ENCODE measurements at regions not wholly inside any gene's neighbourhood (a gene's known extent, or its start where the extent isn't known, plus 50 kb on each side); places are given as distances from the start of the nearest gene placed in this dataset.

DNA sequence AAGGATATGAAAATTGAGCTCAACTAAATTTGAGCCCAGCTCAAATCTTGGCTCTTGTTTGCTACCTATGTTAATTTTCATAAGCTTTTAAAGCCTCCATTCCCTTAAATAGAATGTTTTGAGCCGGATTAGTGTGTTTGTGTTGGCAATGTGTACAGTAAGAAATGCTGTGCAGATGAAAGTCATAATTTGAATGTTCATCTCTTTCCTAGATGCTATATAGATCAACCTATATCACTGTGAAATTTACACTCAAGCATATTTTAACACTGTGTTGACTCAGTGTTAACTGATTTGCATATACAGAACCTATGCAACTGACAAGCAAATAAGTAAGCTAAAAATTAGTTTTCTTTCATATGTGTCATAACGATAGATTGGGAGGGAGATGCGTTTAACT, 272.5 kb downstream of the TFEC start (continued):
- TF ChIP-seq BACH1 (IDR thresholded peaks at IDR 0.05; ENCODE audit: low read length): no peak
- no peak for TF ChIP-seq RNF2 (IDR thresholded peaks at IDR 0.05; ENCODE audit: borderline replicate concordance, low read depth, low read length, missing control alignments, poor library complexity, severe bottlenecking)
- no peak for TF ChIP-seq SP2 (IDR thresholded peaks at IDR 0.05; ENCODE audit: low read length)
- TF ChIP-seq, protein P1, sequence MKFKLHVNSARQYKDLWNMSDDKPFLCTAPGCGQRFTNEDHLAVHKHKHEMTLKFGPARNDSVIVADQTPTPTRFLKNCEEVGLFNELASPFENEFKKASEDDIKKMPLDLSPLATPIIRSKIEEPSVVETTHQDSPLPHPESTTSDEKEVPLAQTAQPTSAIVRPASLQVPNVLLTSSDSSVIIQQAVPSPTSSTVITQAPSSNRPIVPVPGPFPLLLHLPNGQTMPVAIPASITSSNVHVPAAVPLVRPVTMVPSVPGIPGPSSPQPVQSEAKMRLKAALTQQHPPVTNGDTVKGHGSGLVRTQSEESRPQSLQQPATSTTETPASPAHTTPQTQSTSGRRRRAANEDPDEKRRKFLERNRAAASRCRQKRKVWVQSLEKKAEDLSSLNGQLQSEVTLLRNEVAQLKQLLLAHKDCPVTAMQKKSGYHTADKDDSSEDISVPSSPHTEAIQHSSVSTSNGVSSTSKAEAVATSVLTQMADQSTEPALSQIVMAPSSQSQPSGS (IDR thresholded peaks at IDR 0.05; ENCODE audit: low read length): no peak
- no peak for TF ChIP-seq TBP (IDR thresholded peaks at IDR 0.05; ENCODE audit: low read depth, low read length)
- TF ChIP-seq BRCA1 (IDR thresholded peaks at IDR 0.05; ENCODE audit: low read depth, low read length): no peak
- TF ChIP-seq POLR2AphosphoS5 (IDR thresholded peaks at IDR 0.05; ENCODE audit: low read depth, low read length): no peak
- TF ChIP-seq KDM1A (IDR thresholded peaks at IDR 0.05; ENCODE audit: borderline replicate concordance, low read length): no peak
- TF ChIP-seq CEBPB (IDR thresholded peaks at IDR 0.05; ENCODE audit: low read depth, low read length): no peak
- no peak for TF ChIP-seq HDAC6 (IDR thresholded peaks at IDR 0.05; ENCODE audit: low read depth, low read length)
- TF ChIP-seq, protein P2, sequence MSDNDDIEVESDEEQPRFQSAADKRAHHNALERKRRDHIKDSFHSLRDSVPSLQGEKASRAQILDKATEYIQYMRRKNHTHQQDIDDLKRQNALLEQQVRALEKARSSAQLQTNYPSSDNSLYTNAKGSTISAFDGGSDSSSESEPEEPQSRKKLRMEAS (IDR thresholded peaks at IDR 0.05): no peak
- TF ChIP-seq RAD21 (IDR thresholded peaks at IDR 0.05 in 1 of 2, conservative IDR thresholded peaks at IDR 0.05 in 1 of 2; ENCODE audit: low read depth in 2 of 2, low read length in 2 of 2): no peak
- TF ChIP-seq, protein P3, sequence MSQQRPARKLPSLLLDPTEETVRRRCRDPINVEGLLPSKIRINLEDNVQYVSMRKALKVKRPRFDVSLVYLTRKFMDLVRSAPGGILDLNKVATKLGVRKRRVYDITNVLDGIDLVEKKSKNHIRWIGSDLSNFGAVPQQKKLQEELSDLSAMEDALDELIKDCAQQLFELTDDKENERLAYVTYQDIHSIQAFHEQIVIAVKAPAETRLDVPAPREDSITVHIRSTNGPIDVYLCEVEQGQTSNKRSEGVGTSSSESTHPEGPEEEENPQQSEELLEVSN (IDR thresholded peaks at IDR 0.05): no peak
